IMR-90 (cell line): ENCODE measurements at regions not wholly inside any gene's neighbourhood (a gene's known extent, or its start where the extent isn't known, plus 50 kb on each side); places are given as distances from the start of the nearest gene placed in this dataset.

Experiments used
- ATAC-seq: fragments of 200-7000 bp; cut with Tn5 transposase; 2 replicates; pipeline ENCODE4 v1.9.1; 2020; ENCODE audit warnings: low read depth, mild to moderate bottlenecking, moderate library complexity
- BruUV-seq: library from RNA; stranded (reverse); fragments of 400-500 nt; replicated peaks from 2 replicates; lab custom pipeline; 2021; lab: Mats Ljungman, UMichigan
- CTCF ChIA-PET: fragments of 300-600 bp; formaldehyde crosslinking; extraction: SDS; loops from one replicate; lab custom pipeline; 2021; ENCODE audit warnings: antibody characterized with exemption; lab: Yijun Ruan, JAX
- POLR2A ChIA-PET: fragments of 300-600 bp; sonication (Branson Sonifier 250); formaldehyde crosslinking; loops from one replicate; lab custom pipeline; 2022; ENCODE audit warnings: antibody characterized with exemption; ENCODE audit not compliant: unreplicated experiment; lab: Charles Lee
- DNase-seq: peaks from one replicate; pipeline ENCODE4 v3.0.0; 2013
- H2AFZ ChIP-seq: replicated peaks from 2 replicates; pipeline ENCODE3; 2013; ENCODE audit warnings: low read length, mild to moderate bottlenecking; ENCODE audit not compliant: poor library complexity
- H2AK5ac ChIP-seq: 2 replicates; pipeline ENCODE4 v1.6.1; 2013; ENCODE audit warnings: low read depth, low read length, inconsistent platforms
- H2AK9ac ChIP-seq: replicated peaks from 2 replicates; pipeline ENCODE3; 2013; ENCODE audit warnings: mild to moderate bottlenecking, low read depth, low read length, moderate library complexity; ENCODE audit not compliant: poor library complexity
- H2BK120ac ChIP-seq: 2 replicates; pipeline ENCODE4 v1.6.1; 2013; ENCODE audit warnings: low read depth, low read length, inconsistent platforms
- H2BK15ac ChIP-seq: 3 replicates; pipeline ENCODE4 v1.6.1; 2013; ENCODE audit warnings: low read depth, low read length, inconsistent platforms
- H2BK20ac ChIP-seq: 2 replicates; pipeline ENCODE4 v1.6.1; 2013; ENCODE audit warnings: low read depth, mild to moderate bottlenecking, inconsistent platforms, low read length, moderate library complexity
- H2BK5ac ChIP-seq: 2 replicates; pipeline ENCODE4 v1.6.1; 2013; ENCODE audit warnings: mild to moderate bottlenecking, low read depth, low read length, inconsistent platforms; ENCODE audit not compliant: poor library complexity, severe bottlenecking
- H3K14ac ChIP-seq: replicated peaks from 2 replicates; pipeline ENCODE4 v1.6.1; 2013; ENCODE audit warnings: low read depth, low read length, inconsistent platforms
- H3K18ac ChIP-seq: 2 replicates; pipeline ENCODE4 v1.6.1; 2013; ENCODE audit warnings: low read depth, low read length, control low read depth
- H3K23ac ChIP-seq: 2 replicates; pipeline ENCODE4 v1.6.1; 2013; ENCODE audit warnings: low read depth, low read length, inconsistent platforms
- H3K27ac ChIP-seq: 2 replicates; pipeline ENCODE4 v1.5.1; 2013; ENCODE audit warnings: mild to moderate bottlenecking, control low read depth, low read length; ENCODE audit not compliant: insufficient read depth
- H3K27me3 ChIP-seq: 2 replicates; pipeline ENCODE4 v1.6.1; 2013; ENCODE audit warnings: low read length; ENCODE audit not compliant: control insufficient read depth, insufficient read depth
- H3K36me3 ChIP-seq: 2 replicates; pipeline ENCODE4 v1.6.1; 2013; ENCODE audit warnings: low read length, mixed read lengths; ENCODE audit not compliant: control insufficient read depth, insufficient read depth
- H3K4ac ChIP-seq: 2 replicates; pipeline ENCODE4 v1.6.1; 2013; ENCODE audit warnings: low read depth, low read length, inconsistent platforms
- H3K4me1 ChIP-seq: 2 replicates; pipeline ENCODE4 v1.6.1; 2013; ENCODE audit warnings: low read length, mixed read lengths; ENCODE audit not compliant: control insufficient read depth, insufficient read depth
- H3K4me2 ChIP-seq: 2 replicates; pipeline ENCODE4 v1.6.1; 2013; ENCODE audit warnings: low read depth, mild to moderate bottlenecking, control low read depth, low read length, moderate library complexity
- H3K4me3 ChIP-seq: 2 replicates; pipeline ENCODE4 v1.5.1; 2013; ENCODE audit warnings: low read depth, mild to moderate bottlenecking, control low read depth, low read length, moderate library complexity; ENCODE audit not compliant: insufficient read depth
- H3K56ac ChIP-seq: 2 replicates; pipeline ENCODE4 v1.6.1; 2013; ENCODE audit warnings: low read length, inconsistent platforms; ENCODE audit not compliant: insufficient read depth; ENCODE audit errors: extremely low read depth
- H3K79me1 ChIP-seq, 2 experiments: 2 replicates each; pipeline ENCODE4 v1.6.1; 2013; ENCODE audit warnings: low read length in 2 of 2, inconsistent platforms in 1 of 2, low read depth in 1 of 2
- H3K9ac ChIP-seq: 2 replicates; pipeline ENCODE4 v1.6.1; 2013; ENCODE audit warnings: low read depth, low read length, control low read depth
- H3K9me1 ChIP-seq: 2 replicates; pipeline ENCODE4 v1.6.1; 2013; ENCODE audit warnings: low read length, inconsistent platforms; ENCODE audit not compliant: insufficient read depth
- H3K9me3 ChIP-seq: 2 replicates; pipeline ENCODE4 v1.6.1; 2013; ENCODE audit warnings: low read length; ENCODE audit not compliant: control insufficient read depth, insufficient read depth
- H4K20me1 ChIP-seq: 2 replicates; pipeline ENCODE4 v1.6.1; 2013; ENCODE audit warnings: low read length, inconsistent platforms; ENCODE audit not compliant: insufficient read depth
- H4K5ac ChIP-seq: 2 replicates; pipeline ENCODE4 v1.6.1; 2013; ENCODE audit warnings: mild to moderate bottlenecking, low read depth, low read length, control low read depth
- H4K8ac ChIP-seq, 2 experiments: 2 replicates each; pipeline ENCODE4 v1.6.1; 2013; ENCODE audit warnings: low read depth in 2 of 2, low read length in 2 of 2, control low read depth in 1 of 2, inconsistent platforms in 1 of 2
- H4K91ac ChIP-seq: 2 replicates; pipeline ENCODE4 v1.6.1; 2013; ENCODE audit warnings: low read depth, low read length, inconsistent platforms; ENCODE audit not compliant: insufficient read depth
- FOS ChIP-seq: fragments of 150-350 bp; IDR thresholded peaks from 2 replicates; pipeline ENCODE4 v1.6.1; 2016; ENCODE audit warnings: low read depth, low read length
- MAFK ChIP-seq: IDR thresholded peaks from 2 replicates; pipeline ENCODE4 v1.6.1; 2012; ENCODE audit warnings: low read depth, low read length, improper control_type of control experiment
- MXI1 ChIP-seq: IDR thresholded peaks from 2 replicates; pipeline ENCODE4 v1.6.1; 2012; ENCODE audit warnings: low read depth, mild to moderate bottlenecking, low read length, moderate library complexity, borderline replicate concordance
- RAD21 ChIP-seq: IDR thresholded peaks from 2 replicates; pipeline ENCODE4 v1.6.1; 2012; ENCODE audit warnings: low read length, improper control_type of control experiment
- RFX5 ChIP-seq: IDR thresholded peaks from 2 replicates; pipeline ENCODE4 v1.8.0; 2012; ENCODE audit warnings: low read depth, mild to moderate bottlenecking, low read length, moderate library complexity
- WGBS, 2 experiments: methylation state at CpG; one replicate each; pipeline versions ENCODE4 v1.1.5 to v1.1.7; 2013; ENCODE audit warnings: missing lambda C conversion rate in 2 of 2; ENCODE audit not compliant: insufficient read length in 1 of 2; ENCODE audit errors: extremely low coverage in 2 of 2; 5-methylcytosine and 5-hydroxymethylcytosine counted together
- dilution Hi-C: fragments of 300-500 bp; cut with HindIII; formaldehyde crosslinking; loops from one replicate; pipeline ENCODE4 v1.14.3; 2018; ENCODE audit warnings: low sequenced_read_pairs; ENCODE audit not compliant: unreplicated experiment
- in situ Hi-C: fragments of 300-500 bp; cut with MboI; formaldehyde crosslinking; loops from 3 replicates; pipeline ENCODE4 v1.14.3; 2019; ENCODE audit warnings: low sequenced_read_pairs, inconsistent platforms, mixed read lengths
- intact Hi-C: fragments of 100-400 bp; cut with micrococcal nuclease; formaldehyde crosslinking; loops from 2 replicates; pipeline ENCODE4 v1.10.0; 2022
- TF ChIP-seq, protein P1 (sequence below): conservative IDR thresholded peaks from 2 replicates; pipeline ENCODE4 v1.5.1; 2012; ENCODE audit warnings: mild to moderate bottlenecking, low read depth, low read length, improper control_type of control experiment

DNA sequence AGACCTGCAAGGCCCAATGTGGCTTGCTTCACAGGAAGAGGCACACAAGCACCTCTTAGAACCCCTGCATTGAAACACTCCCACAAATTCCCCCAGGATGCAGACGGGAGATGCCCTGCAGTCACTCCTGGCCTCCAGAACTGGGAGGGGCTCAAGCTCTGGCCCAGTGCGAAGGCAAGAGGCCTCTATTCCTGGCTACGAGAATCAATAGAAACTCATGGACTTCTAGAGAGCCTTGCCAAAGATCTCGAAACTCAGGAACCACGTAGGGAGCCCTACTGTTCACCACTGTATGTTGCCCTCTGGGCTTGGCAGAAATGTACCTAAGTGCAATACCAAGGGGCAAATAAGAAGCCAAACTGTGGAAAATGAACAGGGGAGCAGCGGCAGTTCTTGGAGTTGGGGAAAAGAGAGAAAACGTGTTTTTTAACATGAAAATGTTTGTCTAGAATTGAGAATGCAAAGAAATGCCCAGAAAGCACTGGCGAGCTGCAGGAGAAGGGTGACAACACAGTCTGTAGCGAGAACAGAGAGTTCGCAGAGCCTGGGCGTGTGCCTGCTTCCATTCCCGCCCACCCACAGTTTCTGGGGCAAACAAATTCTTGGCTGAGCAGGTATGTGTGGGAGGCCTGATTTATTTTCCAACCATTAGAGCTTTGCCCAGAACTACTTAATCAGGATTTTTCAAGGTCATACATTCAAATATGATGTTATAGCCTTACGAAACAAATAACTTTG, 260.5 kb upstream of the KLF14 start:
- no peak for DNase-seq
- Histone ChIP-seq H3K79me1 (peaks cover 34 to 64% of the 10 kb centered on the region in 2 experiments), H3K4me2 (no peak overlapping the region), H2AK5ac (no peak overlapping the region; the same call in 1 of the 2 replicates), H2BK15ac (no peak overlapping the region), H3K4me3 (no peak overlapping the region), H3K9me1 (peaks cover 14% of the 10 kb centered on the region; the same call in 1 of the 2 replicates), H3K9me3 (no peaks in the 10 kb centered on the region), H3K4ac (no peak overlapping the region; the same call in 1 of the 2 replicates), H3K36me3 (peaks cover 2% of the 10 kb centered on the region; the same call in 1 of the 2 replicates), H2BK5ac (no peak overlapping the region), H3K27ac (no peak overlapping the region), H2AK9ac (no peak overlapping the region), H4K91ac (0 out of 2 replicates have a peak overlapping the region, but pooled peaks have one; percentile 10), H4K5ac (no peak overlapping the region), H2AFZ (no peak overlapping the region), H4K20me1 (peaks cover 19% of the 10 kb centered on the region), H3K9ac (no peak overlapping the region), H3K14ac (no peak overlapping the region; the same call in 1 of the 2 replicates), H3K4me1 (peaks cover 15% of the 10 kb centered on the region), H2BK20ac (no peak overlapping the region), H4K8ac (no peak overlapping the region), H2BK120ac (no peak overlapping the region), H3K23ac (no peak overlapping the region), H3K27me3 (no peaks in the 10 kb centered on the region), H3K18ac (no peak overlapping the region), H3K56ac (no peak overlapping the region)
- no TSS peak for BruUV-seq
- intact Hi-C loops = loop anchor here (2.0 kb wide), 1 partner anchor 28 kb away; no protein-coding TSS in a partner anchor
- no peak for ATAC-seq
- dilution Hi-C loops = no loop called here
- ChIA-PET POLR2A (no interaction called here), CTCF (interaction anchor here (0.5 to 1.6 kb wide), 3 partner anchors 16 to 98 kb away, joined by 3 to 5 read pairs (median 4); no protein-coding TSS in a partner anchor)
- WGBS, 2 experiments = 92% methylated on average over 6 of the region's 13 CpGs; no CpG with 5 or more reads in 1 of the 2 experiments
- in situ Hi-C loops = no loop called here
- TF ChIP-seq, protein P1, sequence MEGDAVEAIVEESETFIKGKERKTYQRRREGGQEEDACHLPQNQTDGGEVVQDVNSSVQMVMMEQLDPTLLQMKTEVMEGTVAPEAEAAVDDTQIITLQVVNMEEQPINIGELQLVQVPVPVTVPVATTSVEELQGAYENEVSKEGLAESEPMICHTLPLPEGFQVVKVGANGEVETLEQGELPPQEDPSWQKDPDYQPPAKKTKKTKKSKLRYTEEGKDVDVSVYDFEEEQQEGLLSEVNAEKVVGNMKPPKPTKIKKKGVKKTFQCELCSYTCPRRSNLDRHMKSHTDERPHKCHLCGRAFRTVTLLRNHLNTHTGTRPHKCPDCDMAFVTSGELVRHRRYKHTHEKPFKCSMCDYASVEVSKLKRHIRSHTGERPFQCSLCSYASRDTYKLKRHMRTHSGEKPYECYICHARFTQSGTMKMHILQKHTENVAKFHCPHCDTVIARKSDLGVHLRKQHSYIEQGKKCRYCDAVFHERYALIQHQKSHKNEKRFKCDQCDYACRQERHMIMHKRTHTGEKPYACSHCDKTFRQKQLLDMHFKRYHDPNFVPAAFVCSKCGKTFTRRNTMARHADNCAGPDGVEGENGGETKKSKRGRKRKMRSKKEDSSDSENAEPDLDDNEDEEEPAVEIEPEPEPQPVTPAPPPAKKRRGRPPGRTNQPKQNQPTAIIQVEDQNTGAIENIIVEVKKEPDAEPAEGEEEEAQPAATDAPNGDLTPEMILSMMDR = no peak
- TF ChIP-seq MXI1 = no peak
- no peak for TF ChIP-seq RFX5
- no peak for TF ChIP-seq MAFK
- no peak for TF ChIP-seq RAD21
- TF ChIP-seq FOS = no peak
